Ovary (tissue), 3 donors: ENCODE measurements at regions not wholly inside any gene's neighbourhood (a gene's known extent, or its start where the extent isn't known, plus 50 kb on each side); places are given as distances from the start of the nearest gene placed in this dataset.

ENCODE experiments used
- EP300 ChIP-seq: sonication (generic); formaldehyde crosslinking; IDR thresholded peaks from one replicate; pipeline ENCODE4 v1.6.1; 2017; ENCODE audit warnings: antibody characterized with exemption
- POLR2A ChIP-seq: fragments of 450-650 bp; IDR thresholded peaks from one replicate; pipeline ENCODE4 v1.6.1; 2017; ENCODE audit warnings: antibody characterized with exemption, mild to moderate bottlenecking, moderate library complexity
- TF ChIP-seq, protein P1 (sequence below), 3 donors: fragments of 450-650 bp in 2 of 3; fragments of 200-600 bp in 1 of 3; IDR thresholded peaks; one replicate each; pipeline versions ENCODE4 v1.5.1 to v1.8.0; 2016 to 2022; ENCODE audit warnings: antibody characterized with exemption in 3 of 3, mild to moderate bottlenecking in 1 of 3
- donor health status: DM: no; HTN: no; CAD: no.

DNA sequence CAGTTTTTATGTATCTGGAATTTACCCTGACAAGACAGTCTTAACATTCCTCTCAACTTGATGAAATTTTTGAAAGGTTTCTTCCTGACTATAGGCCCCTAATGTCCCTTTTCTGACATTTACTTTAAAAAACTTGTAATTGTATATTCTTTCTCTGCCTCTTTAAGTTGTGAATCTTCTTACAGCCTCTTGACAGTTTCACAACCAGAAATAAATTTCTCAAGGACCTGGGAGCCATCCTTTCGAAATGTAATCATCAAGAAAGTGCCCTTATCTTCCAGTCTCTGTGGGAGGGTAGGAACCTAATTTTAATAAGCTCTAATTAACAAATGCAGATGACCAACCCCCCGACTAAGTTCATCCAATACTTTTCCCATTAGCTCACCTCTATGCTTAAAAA lies 403.6 kb upstream of the GJE1 start:
- TF ChIP-seq, protein P1, sequence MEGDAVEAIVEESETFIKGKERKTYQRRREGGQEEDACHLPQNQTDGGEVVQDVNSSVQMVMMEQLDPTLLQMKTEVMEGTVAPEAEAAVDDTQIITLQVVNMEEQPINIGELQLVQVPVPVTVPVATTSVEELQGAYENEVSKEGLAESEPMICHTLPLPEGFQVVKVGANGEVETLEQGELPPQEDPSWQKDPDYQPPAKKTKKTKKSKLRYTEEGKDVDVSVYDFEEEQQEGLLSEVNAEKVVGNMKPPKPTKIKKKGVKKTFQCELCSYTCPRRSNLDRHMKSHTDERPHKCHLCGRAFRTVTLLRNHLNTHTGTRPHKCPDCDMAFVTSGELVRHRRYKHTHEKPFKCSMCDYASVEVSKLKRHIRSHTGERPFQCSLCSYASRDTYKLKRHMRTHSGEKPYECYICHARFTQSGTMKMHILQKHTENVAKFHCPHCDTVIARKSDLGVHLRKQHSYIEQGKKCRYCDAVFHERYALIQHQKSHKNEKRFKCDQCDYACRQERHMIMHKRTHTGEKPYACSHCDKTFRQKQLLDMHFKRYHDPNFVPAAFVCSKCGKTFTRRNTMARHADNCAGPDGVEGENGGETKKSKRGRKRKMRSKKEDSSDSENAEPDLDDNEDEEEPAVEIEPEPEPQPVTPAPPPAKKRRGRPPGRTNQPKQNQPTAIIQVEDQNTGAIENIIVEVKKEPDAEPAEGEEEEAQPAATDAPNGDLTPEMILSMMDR (IDR thresholded peaks at IDR 0.05), result no peak
- no peak for TF ChIP-seq POLR2A
- no peak for TF ChIP-seq EP300
